A204.1 (cell line): ENCODE measurements at regions not wholly inside any gene's neighbourhood (a gene's known extent, or its start where the extent isn't known, plus 50 kb on each side); places are given as distances from the start of the nearest gene placed in this dataset.

Experiments used
- FAIRE-seq: peaks from 2 replicates; lab custom pipeline; 2012; peaks lifted over from hg19 to GRCh38; lab: Jason Lieb, UNC

DNA sequence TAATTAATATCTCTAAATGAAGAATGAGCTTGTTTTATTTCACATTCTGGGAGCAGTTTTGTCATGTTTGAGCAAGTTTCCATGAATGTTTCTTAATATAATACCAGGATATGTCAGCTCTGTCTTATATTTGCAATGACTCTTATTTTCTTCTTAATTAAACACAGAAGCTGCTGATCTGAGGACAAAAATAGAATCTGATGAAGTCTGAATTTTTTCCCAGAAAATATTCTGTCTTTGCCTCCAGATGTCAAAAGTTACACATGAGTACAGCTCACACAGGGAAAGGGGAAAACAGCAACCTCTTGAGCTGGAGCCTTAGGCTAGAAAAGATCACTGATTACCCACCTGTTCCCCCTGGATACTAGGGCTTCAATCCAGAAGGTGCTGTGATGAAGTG is 606.6 kb upstream of the SYT4 start:
- FAIRE-seq, result no peak

DNA sequence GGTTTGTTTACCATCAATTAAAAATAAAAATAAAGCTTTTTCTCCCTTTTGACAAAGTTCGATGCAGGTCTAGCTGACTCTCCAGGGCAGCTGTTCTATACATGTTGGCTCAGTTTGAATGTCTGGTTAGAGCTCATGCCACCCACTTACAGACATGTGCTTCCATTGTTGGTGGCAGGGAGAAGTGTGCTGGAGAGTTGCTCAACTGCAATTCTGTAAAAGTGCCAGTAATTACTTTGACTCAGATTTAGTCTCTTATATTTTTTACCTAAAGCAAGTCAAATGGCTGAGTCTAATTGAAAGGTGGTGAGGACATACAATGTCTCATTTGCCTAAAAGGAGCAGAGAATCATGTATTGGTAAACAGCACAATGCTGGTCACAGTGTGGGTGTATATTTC is 609.1 kb upstream of the SYT4 start:
- no peak for FAIRE-seq

DNA sequence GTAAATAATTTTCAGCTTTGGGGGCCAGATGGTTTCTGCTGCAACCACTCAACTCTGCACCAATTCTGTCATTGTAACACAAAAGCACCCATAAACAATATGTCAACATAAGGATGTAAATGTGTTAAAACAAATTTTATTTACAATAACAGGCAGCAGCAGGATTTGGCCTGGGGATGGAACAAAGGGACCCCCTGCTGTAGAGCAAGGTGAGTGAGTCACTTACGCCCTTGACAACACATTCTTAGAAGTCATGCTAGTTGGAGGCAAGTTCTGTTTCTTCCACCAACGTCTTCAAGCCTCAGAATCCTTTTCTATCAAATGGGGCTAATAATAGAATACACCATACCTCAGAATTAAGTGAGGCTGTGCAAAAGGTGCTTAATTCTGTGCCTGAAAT is 610.2 kb upstream of the SYT4 start:
- FAIRE-seq, result no peak

DNA sequence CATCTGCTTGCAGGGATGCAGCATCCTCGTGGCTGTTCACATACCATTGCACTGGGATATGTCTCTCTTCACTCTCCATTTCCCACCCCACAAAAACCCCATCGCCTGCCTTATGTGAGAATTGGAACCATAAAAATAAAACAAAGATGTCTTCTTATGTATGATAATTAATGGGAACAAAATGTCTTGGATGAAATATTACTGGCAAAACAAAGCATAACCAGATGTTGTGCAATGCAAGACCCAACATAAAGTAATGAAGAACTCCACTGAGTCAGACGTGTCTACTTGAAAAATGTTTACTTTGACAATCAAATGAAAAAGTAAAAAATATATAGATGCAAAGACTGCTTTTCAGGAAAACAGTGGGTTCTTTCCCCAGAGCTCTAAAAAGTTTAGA is 611.3 kb upstream of the SYT4 start:
- FAIRE-seq, result no peak

DNA sequence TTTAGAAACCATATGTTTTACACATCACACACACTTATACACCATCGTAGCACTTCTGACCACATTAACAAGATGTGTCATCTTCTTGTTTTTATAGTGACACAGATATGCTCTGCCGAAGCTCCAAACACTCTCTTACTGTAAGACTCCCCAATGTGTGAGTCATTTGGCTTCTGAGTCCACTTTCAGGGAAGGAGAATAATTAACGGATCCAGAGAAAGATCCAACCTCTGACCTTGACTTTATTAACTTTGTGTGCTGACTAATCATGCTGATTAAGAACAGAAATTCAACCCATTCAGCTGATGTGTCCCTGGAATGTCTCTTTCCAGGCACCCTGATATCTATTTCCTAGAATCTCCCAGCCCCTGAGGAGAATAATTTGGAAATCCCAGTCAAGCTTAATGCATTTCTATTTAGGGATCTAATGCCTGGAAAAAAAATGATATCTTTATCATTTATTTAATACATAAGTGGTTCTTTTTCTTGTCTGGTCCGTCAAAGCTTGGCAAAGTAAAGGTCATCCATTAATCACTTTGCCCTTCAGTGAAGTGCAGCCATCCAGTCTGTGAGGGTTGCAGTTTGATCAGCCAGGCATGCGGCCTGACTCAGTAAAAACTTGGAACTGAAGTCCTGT is 615.8 kb upstream of the SYT4 start:
- FAIRE-seq, result no peak

DNA sequence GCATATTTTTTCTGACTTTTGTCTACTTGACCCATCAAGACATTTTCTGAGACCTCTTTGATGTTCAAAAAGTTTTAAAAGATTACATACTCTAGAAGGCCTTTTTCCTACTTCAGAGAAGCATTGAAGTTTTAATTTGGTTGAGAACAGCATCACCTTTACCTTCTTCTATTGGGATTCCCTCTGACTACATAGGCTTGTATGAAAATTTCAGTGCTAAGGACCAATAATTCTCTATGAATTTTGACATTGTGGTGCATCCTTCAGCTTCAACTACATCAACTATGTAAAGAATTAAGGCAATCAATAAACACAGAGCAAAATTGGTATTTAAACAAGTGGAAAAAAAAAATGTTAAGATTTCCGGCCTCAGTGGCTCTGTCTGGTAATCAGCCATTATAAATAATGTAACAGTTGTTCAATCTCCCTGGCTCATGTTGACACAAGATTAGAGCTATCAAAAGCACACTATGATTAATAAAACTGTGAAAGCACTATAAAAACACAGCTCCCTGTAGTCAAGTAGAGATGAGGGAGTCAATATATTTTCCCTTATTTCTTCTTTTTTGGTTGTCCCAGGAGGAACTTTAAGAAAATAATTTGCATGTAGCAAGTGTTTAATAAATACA is 627.0 kb upstream of the SYT4 start:
- no peak for FAIRE-seq

DNA sequence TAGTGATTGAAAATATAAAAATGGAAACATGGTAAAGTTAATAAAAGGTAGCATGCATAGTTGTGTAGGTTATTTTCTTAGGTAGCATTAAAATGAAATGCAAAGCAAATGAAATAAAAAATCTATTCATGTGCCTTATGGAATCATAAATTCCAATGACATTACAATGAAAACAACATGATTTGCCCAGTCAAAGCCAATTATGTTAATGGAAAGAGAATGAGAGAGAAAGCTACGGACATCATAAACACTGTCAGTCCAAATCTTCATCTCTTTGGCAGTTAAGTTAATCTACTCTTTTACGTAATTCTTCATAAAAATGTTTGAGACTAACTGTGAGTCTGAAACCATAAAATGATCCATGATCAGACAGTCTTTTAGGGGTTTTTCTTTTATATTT is 636.7 kb upstream of the SYT4 start:
- FAIRE-seq, result no peak

DNA sequence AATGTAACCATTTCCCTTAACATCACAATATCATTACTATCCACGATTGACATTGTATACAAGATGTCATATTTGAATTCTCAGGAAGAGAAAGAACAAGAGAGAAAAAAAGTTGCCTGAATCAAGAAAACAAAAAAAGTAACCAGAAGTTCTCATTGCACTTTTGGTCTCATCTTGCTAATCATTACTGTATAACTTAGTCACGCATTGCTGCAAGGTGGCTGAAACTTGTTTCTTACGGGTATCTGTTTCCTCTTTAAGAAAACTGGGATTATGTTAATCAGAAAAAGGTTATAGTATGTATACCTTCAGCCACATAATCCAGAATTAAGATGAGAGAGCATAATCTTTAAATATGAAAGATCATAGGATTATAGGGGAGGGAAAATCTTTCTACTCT is 639.7 kb upstream of the SYT4 start:
- FAIRE-seq, result no peak

DNA sequence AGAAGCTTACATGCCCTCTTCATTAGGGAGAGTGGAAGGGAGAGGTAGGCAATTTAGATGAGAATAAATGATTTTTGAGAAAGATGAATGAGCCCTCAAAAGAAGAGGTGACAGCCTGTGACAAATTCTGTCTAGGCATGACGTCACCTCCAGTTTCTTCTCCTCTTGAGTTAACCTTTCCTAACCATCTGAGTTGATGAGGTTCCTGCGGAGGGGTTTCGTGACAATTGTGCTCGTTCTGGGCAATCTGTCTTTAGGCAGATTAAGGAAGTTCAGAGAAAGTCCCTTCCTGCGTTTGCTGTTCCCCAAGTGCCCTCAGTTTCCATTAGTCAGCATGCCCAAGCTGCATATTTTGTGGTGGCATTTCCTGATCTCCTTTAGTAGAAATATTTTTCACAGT is 640.2 kb upstream of the SYT4 start:
- FAIRE-seq, result no peak

DNA sequence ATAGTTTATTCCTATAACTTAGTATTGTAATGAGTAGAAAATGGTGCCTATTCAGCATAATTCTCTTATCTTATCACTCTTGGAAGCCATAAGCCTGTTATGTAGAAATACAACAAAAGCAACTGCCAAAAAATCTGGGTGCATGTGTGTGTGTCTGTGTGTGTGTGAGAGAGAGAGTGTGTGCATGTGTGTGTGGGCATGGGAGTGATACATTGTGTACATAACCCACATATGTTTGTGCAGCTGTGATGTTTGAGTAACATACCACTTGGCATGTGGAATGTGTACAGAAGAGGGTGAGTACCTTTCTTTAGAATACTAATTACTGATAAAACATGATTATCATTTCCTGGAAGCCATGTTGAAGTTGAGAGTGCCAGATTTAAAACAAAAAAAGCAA is 642.3 kb upstream of the SYT4 start:
- no peak for FAIRE-seq

DNA sequence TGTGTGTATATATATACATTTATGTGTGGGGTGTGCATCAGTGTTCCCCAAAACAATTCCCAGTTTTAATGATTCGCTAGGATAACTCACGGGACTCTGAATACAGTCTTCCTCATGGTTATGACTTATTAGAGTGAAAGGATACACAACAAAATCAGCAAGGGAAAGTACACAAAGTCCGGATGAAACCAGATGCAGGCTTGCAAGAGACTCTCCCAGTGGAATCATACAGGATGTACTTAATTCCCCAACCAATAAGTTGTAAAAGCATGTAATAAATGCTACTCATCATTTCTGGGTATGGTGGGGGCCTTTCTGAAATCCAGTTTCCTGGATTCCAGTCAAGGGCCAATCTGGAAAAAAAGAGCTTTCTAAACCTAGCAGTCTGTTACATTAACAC is 654.1 kb upstream of the SYT4 start:
- no peak for FAIRE-seq

DNA sequence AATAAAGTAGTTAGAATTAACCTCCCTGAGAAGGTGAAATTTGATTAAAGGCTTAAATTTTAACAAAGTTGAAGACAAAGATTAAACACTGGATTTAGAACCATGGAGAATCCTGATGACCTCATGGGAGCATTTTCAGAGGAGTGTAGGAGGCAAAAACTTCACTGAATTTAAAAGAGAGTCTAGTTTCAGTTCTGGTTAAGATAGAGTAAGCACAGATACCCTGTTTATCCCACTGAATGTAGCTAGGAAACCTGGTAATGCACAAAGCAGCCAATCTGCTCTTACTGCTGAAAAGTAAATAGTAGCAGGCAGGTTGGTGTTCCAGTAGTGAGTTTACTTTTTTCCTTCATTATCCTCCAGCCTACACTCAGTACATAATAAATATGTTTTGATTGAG is 654.9 kb upstream of the SYT4 start:
- FAIRE-seq, result no peak

DNA sequence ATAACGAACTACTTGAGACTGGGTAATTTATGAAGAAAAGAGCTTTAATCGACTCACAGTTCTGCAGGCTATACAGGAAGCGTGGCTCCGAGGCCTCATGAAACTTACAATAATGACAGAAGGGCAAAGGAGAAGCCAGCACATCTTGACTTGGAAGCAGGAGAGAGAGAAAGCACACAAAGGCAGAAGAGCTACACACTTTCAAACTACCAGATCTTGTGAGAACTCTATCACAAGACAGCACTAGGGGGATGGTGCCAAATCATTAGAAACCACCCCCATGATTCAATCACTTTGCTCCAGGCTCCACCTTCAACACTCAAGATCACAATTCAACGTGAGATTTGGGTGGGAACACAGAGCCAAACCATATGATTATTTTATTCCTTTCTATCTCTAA is 655.9 kb upstream of the SYT4 start:
- FAIRE-seq, result no peak

DNA sequence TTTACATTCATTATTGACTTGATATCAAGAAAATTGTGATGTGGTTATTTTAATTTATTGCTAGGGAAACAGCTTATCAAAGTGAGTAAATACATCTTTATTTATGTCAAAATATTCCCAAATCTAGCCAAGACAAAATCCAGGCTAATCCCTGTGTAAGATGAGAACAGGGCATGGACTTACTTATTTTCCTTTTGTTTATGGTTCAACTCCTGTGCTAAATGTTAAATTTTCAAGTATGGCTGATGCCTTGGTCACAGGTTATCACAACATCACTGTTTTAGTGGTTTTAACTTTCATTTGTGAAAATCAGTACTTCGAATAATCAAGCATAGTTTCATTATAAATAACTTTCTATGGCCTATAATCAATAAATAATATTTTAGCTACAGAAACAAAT is 657.0 kb upstream of the SYT4 start:
- no peak for FAIRE-seq

DNA sequence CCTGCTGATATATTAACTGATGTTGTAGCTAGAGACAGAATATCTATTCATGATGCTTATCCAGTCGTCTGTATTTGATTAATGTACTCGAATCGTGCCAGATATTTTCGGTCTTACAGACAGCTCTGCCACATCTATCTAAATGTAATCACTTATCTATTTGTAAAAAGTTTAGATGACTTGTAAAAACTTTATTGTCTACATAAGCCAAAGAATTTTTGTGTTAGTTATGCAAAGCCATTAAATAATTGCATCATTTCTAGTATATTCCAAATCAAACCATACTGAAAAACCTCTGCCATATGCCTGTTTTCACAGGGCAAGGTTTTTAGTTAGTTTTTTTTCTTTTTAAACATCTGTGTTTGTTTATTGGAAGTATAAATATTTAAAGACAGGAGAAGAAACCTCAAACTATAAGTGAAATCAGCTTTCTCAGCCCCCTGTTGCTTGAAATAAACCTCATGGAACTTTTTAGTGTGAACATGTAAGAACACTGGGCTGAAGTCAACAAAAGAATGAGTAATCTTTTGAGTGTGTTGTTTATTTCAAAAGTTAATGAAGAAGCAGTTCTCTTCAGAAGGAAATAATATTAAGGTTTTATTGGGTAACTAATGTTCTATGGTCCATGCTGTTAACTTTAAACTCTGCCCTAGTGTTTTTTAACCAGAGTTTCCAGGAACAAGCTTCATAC is 657.6 kb upstream of the SYT4 start:
- FAIRE-seq, result no peak

DNA sequence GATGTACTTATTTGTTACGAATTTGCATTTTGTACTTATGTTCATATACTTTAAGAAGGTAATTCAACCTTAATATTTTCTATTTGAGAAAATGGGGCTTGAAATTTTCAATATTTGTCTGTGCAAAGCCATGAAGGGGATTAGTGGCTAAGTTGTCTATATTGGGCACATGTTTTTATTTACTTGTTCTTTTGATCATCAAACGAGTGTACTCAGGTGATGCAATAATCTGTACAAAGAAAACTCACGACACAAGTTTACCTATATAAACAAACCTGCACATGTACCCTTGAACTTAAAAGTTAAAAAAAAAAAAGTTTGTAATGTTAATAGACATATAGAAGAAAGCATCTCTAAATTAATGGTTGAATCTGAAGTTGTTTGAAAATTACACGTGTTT is 658.9 kb upstream of the SYT4 start:
- no peak for FAIRE-seq

DNA sequence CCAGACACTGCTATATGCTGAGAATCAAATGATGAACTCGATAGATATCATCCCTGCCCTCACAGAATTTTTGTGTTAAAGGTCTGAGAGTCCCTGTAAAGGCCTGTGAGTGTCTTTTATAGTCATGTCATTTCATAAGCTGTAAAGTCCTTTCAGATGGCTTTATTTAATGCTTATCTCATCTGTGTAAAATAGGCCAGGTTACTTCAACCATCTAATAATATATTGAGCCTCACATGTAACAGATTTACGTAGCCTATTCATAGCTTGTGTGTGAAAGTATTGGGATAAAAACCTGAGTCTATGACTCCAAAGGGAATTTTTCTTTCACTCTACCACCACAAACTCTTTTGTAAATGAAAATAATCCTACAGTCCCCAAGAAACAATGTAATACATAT is 672.0 kb upstream of the SYT4 start:
- no peak for FAIRE-seq

DNA sequence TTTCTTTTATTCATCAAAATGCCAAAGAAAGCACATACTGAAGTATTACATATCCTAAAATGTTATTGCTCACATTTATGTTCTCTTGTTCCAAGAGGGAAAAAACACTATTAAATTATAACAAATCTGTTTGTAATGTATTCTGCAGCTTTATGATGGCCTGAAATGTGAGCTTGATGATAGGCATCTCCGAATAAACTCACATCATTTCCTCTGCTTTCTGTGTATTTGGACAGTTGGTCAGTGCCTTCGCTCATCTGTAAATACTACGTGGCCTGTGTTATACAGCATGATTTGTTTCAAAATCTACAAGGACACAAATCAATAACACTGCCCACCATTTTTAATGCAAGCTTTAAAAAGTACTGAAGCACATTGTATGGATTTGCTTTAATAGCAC is 672.8 kb upstream of the SYT4 start:
- FAIRE-seq, result no peak

DNA sequence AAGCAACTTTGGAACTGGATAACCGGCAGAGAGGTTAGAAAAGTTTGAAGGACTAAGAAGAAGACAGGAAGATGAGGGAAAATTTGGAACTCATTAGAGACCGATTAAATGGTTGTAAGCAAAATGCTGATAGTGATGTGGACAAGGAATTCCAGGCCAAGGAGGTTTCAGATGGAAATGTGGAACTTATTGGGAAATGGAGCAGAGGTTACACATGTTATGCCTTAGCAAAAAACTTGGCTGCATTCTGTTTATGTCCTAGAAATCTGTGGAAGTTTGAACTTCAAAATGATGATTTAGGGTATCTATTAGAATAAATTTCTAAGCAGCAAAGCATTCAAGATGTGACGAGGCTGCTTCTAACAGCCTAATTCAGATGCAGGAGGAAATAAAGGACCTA is 675.1 kb upstream of the SYT4 start:
- FAIRE-seq, result no peak

DNA sequence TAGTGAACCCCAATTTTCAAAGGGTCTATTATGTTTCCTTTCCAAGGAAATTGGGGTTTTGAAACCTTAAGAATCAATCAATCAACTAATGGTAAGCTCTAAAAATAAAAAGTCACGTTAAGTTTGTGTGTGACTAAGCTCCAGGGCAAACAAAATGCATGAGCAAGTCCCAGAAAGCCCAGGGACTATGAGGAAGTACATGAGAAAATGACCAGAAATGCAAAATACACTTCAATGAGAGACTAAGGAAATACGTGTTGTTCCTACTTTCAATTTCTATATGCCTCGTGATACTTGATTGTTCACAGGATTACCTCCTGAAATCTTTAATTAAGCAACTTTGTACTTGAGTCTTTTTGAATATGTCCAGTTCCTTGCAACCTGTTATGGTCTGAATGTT is 684.4 kb upstream of the SYT4 start:
- FAIRE-seq, result no peak

DNA sequence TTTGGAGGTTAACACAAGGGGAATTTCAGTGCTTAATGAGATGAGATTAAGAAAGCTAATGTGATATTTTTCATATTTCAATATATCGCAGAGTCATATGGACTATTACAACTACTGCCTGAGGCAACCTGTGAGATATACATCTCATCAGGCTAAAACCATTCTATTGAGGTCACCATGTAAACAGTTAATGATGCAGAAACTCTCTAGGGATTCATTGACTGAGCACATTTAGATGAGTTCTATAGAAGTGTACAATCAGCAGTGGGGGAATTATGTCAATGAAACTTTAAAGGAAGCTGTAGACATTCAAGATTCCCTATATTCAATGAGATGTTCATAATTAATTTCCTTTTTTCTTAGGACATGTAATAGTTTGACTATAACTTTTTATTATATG is 687.4 kb upstream of the SYT4 start:
- no peak for FAIRE-seq

DNA sequence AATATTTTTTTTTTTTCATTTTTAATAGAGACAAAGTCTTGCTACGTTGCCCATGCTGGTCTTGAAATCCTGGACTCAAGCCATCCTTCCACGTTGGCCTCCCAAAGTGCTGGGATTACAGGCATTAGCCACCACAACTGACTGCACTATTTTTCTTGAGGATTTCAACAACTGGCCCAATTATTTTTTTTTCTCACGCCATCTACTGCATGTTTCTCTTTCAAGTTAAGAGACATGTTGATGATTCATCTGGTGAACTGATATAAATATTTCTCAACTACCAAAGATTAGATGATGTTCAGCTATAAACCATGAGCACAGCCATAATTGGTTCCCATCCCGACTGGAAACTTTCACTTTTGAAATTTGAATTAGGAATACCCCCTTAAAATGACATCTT is 688.4 kb upstream of the SYT4 start:
- FAIRE-seq, result no peak

DNA sequence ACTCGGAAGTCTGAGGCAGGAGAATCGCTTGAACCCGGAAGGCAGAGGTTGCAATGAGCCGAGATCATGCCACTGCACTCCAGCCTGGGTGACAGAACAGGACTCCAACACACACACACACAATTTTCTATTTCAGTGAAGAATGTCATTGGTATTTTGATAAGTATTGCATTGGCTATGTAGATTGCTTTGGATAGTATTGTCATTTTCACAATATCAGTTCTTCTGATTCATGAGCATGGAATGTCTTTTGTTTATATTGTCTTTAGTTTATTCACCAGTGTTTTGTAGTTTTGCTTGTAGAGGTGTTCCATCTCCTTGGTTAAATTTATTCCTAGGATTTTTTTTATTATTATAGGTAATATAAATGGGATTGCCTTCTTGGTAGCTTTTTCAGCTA is 693.4 kb upstream of the SYT4 start:
- no peak for FAIRE-seq

DNA sequence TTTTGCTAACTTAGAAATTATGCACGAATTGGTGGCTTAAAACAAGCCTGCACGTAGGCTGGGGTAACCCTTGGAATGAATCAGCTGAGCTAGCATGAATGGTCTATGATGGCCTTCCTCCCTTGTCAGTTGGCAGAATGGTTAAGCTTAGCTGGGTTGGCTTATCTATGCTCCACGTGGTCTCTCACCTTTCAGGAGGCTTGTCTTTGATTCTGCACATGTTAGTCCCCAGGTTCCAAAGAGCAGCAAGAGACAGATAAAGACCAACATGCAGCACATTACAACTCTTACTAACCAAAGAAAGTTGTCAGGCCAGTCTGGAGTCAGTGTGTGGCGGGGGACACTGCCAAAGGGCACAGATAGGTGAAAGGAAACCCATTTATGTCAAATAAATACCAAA is 700.9 kb upstream of the SYT4 start:
- no peak for FAIRE-seq
